ENCODE measurements at regions not wholly inside any gene's neighbourhood (a gene's known extent, or its start where the extent isn't known, plus 50 kb on each side); places are given as distances from the start of the nearest gene placed in this dataset.

DNA sequence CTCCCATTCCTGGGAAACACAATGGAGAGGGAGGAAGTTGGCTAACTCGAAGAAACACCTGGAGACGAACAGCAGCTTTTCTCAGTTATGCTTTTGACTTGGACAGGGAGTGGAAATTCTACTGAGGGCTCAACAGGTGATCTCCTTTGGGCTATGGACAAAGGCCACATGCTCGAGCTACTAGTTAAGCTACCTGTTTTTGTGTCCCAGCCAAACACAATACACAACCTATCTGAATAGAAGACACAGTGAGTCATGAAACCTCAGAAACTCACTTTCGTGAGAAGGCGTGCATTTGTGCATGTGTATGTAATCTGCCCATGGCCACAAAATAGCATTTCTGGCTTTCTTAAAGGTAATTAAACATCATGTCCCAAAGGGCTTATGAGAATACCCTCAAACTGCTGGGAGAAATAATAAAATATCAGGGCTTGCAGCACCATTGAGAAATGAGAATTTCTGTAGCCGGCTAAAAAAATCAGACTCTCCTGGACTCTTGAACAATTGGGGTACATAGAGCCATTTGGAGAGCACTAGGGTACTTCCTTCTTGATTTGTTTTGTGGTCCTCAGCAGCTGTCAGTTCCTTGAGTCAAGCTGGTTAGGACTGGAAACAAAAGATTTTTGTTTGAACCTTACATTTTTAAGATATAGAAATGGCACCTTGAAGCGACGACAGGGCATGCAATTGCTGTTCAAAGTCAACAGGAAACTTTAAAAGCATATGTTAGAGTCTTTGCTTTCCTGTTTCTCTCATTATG is 85.5 kb upstream of the PTHLH start:
- no peak for DNase-seq
- in situ Hi-C loops (cut with HindIII; ENCODE audit: low pct_ligation_motif_present, low pct_unique_long_range_greater_than_20kb, low sequenced_read_pairs): no loop called here

DNA sequence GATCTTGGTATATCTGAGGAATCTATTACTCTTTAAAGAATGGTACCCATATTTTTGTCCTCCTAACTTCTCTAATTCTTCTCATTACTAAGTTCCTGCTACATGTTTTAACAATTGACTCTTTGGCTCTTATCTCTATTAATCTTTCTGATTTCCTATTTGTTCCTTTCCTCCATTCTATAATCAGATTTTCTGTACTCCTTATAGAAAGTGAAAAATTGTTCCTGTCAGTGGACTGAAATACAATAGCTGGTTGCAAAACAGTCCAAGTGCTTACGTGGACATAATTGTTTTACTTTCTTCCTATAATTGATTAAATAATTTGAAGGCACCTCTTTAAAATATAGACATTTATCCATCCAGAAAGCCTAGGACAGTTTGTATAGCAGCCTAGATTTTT is 86.7 kb upstream of the PTHLH start:
- no peak for DNase-seq

DNA sequence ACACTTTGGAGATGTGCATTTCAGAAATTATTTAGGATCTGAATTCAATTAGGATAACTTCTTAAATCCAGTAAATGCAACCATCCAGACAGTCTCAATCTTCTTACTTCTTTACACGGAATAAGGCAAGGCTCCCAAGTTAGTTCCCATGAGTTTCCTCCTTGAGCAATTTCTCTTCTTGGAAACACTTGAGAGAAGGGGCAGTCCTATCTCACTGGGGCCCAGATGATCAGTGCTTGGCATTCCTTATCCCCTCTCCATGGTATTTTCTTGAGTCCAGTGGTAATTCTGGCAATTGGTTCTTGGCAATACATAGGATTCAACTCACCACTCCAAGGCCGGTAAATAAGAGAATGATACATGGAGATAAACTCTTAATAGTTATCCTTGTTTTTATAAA is 87.1 kb upstream of the PTHLH start:
- DNase-seq: no peak
- in situ Hi-C loops (cut with HindIII; ENCODE audit: low pct_ligation_motif_present, low pct_unique_long_range_greater_than_20kb, low sequenced_read_pairs): no loop called here

More for the DNA sequence above, 86.7 kb upstream of the PTHLH start:
- in situ Hi-C loops (cut with HindIII; ENCODE audit: low pct_ligation_motif_present, low pct_unique_long_range_greater_than_20kb, low sequenced_read_pairs): no loop called here

DNA sequence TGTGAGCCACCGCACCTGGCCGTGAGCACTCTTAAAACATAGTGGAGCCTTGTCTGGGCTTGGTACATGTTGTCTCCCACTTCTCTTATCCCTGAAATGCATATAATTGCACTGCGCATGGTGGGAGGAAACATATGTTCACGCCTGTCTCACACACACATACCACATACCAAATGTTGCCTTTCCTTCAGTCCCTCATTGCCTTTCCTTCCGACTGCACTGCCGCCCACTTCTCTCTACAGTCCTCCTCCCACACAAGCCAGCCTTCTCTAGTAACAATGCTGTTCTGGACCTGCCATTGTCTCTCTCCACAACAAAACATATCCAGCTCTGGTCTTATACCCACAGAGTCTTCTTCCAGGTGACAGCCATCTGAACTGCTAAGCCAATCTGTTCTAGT is 88.3 kb upstream of the PTHLH start:
- in situ Hi-C loops (cut with HindIII; ENCODE audit: low pct_ligation_motif_present, low pct_unique_long_range_greater_than_20kb, low sequenced_read_pairs): no loop called here
- no peak for DNase-seq

- in situ Hi-C loops (cut with HindIII; ENCODE audit: low pct_ligation_motif_present, low pct_unique_long_range_greater_than_20kb, low sequenced_read_pairs): no loop called here
- no peak for DNase-seq
These were observed 90.9 kb upstream of the PTHLH start for GRCh38 chr12:28063355-28063880.

DNA sequence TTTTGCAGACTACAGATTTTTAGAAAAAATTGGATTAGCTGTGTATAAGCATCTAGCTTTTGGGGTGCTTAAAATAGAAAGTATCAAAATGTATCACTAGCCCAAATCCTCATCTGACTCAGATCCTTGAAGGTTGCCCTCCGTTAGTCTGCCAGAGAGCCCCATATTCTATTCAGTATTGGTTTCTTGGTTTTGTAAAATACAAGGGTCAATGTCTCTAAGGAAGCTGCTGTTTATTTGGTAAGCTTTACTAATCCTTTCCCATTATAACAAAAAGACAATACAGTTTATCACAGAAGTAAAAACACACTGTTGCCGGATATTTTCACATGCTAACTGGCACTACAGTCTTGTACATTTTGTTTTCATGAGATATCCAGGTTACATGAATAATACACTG is 92.8 kb upstream of the PTHLH start:
- DNase-seq: no peak
- in situ Hi-C loops (cut with HindIII; ENCODE audit: low pct_ligation_motif_present, low pct_unique_long_range_greater_than_20kb, low sequenced_read_pairs): no loop called here

- DNase-seq: no peak
- in situ Hi-C loops (cut with HindIII; ENCODE audit: low pct_ligation_motif_present, low pct_unique_long_range_greater_than_20kb, low sequenced_read_pairs): no loop called here
These were observed 93.5 kb upstream of the PTHLH start for GRCh38 chr12:28065889-28066630.

GRCh38 chr12:28066879-28067278 is 94.3 kb upstream of the PTHLH start:
- in situ Hi-C loops (cut with HindIII; ENCODE audit: low pct_ligation_motif_present, low pct_unique_long_range_greater_than_20kb, low sequenced_read_pairs): no loop called here
- no peak for DNase-seq

DNA sequence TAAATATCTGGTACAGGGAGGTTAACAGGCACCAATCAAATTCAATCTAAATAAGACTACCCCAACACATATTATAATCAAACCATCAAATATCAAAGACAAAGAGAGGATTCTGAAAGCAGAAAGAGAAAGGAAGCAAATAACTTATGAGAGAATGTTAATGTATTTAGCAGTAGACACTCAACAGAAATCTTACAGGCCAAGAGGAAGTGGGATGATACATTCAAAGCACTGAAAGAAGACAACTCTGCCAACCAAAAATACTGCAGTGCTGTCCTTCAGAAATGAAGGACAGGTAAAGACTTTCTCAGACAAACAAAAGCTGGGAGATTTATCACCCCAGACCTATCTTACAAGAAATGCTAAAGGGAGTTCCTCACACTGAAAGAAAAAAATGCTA is 95.9 kb upstream of the PTHLH start:
- DNase-seq: no peak
- in situ Hi-C loops (cut with HindIII; ENCODE audit: low pct_ligation_motif_present, low pct_unique_long_range_greater_than_20kb, low sequenced_read_pairs): no loop called here

GRCh38 chr12:28079539-28079938 is 107.0 kb upstream of the PTHLH start:
- in situ Hi-C loops (cut with HindIII; ENCODE audit: low pct_ligation_motif_present, low pct_unique_long_range_greater_than_20kb, low sequenced_read_pairs): no loop called here
- no peak for DNase-seq

GRCh38 chr12:28082096-28082495 is 108.2 kb upstream of the CCDC91 start:
- in situ Hi-C loops (cut with HindIII; ENCODE audit: low pct_ligation_motif_present, low pct_unique_long_range_greater_than_20kb, low sequenced_read_pairs): no loop called here
- DNase-seq: no peak

GRCh38 chr12:28083840-28084678 is 106.2 kb upstream of the CCDC91 start:
- in situ Hi-C loops (cut with HindIII; ENCODE audit: low pct_ligation_motif_present, low pct_unique_long_range_greater_than_20kb, low sequenced_read_pairs): no loop called here
- no peak for DNase-seq

DNA sequence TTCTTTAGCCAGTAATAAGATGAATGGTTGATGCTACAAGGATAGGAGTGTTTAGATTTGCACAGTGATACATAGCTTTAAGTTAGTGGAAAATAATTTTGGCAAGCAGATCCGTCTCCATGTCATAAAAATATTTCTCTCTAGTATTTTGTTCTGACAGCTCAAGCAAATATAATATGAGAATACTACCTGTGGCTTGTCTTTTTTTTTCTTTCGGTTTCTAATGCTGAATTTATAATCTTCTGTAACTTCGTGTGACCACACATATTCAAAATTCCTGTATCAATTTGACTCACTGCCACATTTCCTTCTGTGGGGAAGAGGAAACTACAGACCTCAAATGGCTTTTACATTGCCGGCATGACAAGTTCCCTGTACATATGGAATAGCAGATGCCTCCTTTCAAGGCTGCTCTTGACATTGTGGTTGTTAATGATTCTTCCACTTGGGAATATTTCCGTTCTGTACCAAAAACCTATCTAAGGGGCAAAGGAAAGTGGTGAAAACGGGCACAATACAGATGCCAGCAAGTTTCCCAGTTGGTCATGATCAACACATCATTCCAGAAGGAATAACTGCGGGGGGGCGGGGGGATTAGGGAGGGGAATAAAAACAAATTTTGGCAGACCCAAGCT is 103.6 kb upstream of the CCDC91 start:
- no peak for DNase-seq
- in situ Hi-C loops (cut with HindIII; ENCODE audit: low pct_ligation_motif_present, low pct_unique_long_range_greater_than_20kb, low sequenced_read_pairs): no loop called here

- in situ Hi-C loops (cut with HindIII; ENCODE audit: low pct_ligation_motif_present, low pct_unique_long_range_greater_than_20kb, low sequenced_read_pairs): no loop called here
- DNase-seq: no peak
These were observed 101.5 kb upstream of the CCDC91 start for GRCh38 chr12:28088566-28089272.

- in situ Hi-C loops (cut with HindIII; ENCODE audit: low pct_ligation_motif_present, low pct_unique_long_range_greater_than_20kb, low sequenced_read_pairs): no loop called here
- no peak for DNase-seq
These were observed 100.9 kb upstream of the CCDC91 start for GRCh38 chr12:28089338-28089737.

DNA sequence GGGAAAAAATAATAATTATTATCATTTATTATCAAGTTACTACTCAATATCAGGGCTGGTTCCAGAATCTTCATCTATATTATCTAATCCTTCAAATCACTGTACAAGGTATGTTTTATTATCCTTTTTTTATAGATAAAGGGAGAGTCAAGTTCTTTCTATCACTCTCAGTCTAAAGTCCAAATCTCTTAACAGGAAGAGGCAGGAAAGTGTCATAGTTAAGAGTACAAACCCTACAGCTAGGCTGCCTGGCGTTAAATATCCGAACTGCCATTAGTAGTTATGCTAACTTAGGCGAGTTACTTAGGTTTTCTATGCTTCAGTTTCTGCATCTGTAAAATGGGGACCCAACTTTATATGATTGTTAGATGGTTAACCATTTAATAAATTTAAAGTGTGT is 99.4 kb upstream of the CCDC91 start:
- in situ Hi-C loops (cut with HindIII; ENCODE audit: low pct_ligation_motif_present, low pct_unique_long_range_greater_than_20kb, low sequenced_read_pairs): no loop called here
- DNase-seq: no peak

DNA sequence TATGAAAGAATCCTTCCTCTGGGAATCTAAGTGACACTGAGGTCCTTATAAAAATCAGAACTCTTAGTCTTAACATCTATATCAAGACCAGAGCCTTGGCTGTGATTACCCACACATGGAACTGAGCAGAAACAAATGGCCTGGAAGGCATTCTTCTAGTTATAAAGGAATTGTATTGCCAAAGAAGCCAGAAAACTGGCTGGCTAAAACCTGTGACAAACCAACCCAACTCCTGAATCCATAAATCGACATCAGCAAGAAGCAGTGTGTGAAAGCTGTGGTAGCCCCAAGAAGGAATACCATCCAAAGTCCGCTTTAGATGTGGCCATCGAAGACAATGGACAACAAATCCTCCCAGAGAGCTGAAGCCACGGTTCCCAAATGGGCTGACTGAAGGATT is 97.9 kb upstream of the CCDC91 start:
- no peak for DNase-seq

DNA sequence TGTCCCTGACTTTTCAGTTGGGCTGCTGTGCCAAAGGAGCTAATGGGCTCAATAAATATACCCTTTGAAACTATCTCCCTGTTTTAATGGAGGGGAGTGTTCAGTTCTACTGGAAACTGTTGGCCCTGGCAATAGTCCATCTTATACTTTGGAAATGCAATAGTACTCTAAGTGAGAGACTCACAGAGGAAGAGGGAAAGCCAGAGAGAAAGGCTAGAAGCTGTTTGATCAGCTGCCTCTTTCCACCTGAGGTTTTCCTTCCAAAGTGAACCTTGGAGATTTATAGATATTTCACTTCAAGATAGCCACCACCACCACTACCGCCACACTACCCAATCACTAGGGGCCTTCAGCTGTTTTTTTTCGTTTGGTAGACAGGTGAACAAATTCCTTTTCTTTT is 93.6 kb upstream of the CCDC91 start:
- in situ Hi-C loops (cut with HindIII; ENCODE audit: low pct_ligation_motif_present, low pct_unique_long_range_greater_than_20kb, low sequenced_read_pairs): no loop called here

More for the DNA sequence above, 97.9 kb upstream of the CCDC91 start:
- in situ Hi-C loops (cut with HindIII; ENCODE audit: low pct_ligation_motif_present, low pct_unique_long_range_greater_than_20kb, low sequenced_read_pairs): no loop called here

More for the DNA sequence above, 93.6 kb upstream of the CCDC91 start:
- no peak for DNase-seq

Measured in ACHN (cell line).